Activated naive CD4-positive, alpha-beta T cell treated with anti-CD3 and anti-CD28 coated beads for 36 hours (primary cell): ENCODE measurements at regions not wholly inside any gene's neighbourhood (a gene's known extent, or its start where the extent isn't known, plus 50 kb on each side); places are given as distances from the start of the nearest gene placed in this dataset.

Source experiments
- CTCF ChIA-PET: fragments of 350-600 bp; sonication (Branson Sonifier 250); formaldehyde crosslinking; loops from one replicate; lab custom pipeline; 2021; ENCODE audit warnings: antibody characterized with exemption; lab: Charles Lee
- DNase-seq: peaks from one replicate; pipeline ENCODE4 v3.0.0-alpha.2; 2020
- H3K27ac Mint-ChIP-seq: one replicate; pipeline ENCODE4 v1.8.0; 2021; ENCODE audit warnings: mild to moderate bottlenecking, mixed read lengths
- H3K27me3 Mint-ChIP-seq: one replicate; pipeline ENCODE4 v1.8.0; 2021; ENCODE audit warnings: low read depth, mixed read lengths
- H3K36me3 Mint-ChIP-seq: one replicate; pipeline ENCODE4 v1.8.0; 2021; ENCODE audit warnings: low read depth, mixed read lengths
- H3K4me1 Mint-ChIP-seq: one replicate; pipeline ENCODE4 v1.8.0; 2021; ENCODE audit warnings: low read depth, mixed read lengths
- H3K4me3 Mint-ChIP-seq: one replicate; pipeline ENCODE4 v1.8.0; 2021; ENCODE audit warnings: mild to moderate bottlenecking, moderate library complexity, mixed read lengths
- H3K9me3 Mint-ChIP-seq: one replicate; pipeline ENCODE4 v1.8.0; 2021; ENCODE audit warnings: mixed read lengths
- intact Hi-C: fragments of 100-400 bp; cut with micrococcal nuclease; formaldehyde crosslinking; loops from one replicate; pipeline ENCODE4 v1.15.1; 2023

DNA sequence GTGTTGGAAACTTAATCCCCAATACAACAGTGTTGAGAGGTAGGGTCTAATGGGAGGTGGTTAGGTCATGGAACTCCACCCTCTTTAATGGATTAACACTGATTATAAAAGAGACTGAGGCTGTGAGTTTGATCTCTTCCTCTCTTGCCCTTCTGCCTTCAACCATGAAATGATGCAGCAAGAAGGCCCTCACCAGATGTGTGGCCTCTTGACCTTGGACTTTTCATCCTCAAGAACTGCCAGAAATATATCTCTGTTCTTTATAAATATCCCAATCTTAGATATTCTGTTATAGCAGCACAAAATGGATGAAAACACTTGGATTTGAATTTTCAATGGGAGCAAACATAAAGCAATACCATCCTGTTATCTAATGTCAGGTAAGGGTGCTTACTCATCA is 67.6 kb downstream of the NMUR2 start:
- H3K4me1 Mint-ChIP-seq, result no peaks in the 10 kb centered on the region
- intact Hi-C loops, result no loop called here
- H3K27me3 Mint-ChIP-seq, result no peaks in the 10 kb centered on the region
- DNase-seq, result no peak
- CTCF ChIA-PET, result no interaction called here
- no peaks in the 10 kb centered on the region for H3K36me3 Mint-ChIP-seq
- no peak overlapping the region for H3K27ac Mint-ChIP-seq
- H3K9me3 Mint-ChIP-seq, result no peaks in the 10 kb centered on the region
- no peak overlapping the region for H3K4me3 Mint-ChIP-seq

GRCh38 chr5:152335461-152335860 is 69.6 kb downstream of the NMUR2 start:
- Mint-ChIP-seq H3K9me3 (no peaks in the 10 kb centered on the region), H3K27me3 (no peaks in the 10 kb centered on the region), H3K4me1 (no peaks in the 10 kb centered on the region), H3K36me3 (no peaks in the 10 kb centered on the region), H3K4me3 (no peak overlapping the region), H3K27ac (no peak overlapping the region)
- intact Hi-C loops, result no loop called here
- no peak for DNase-seq
- CTCF ChIA-PET, result no interaction called here

DNA sequence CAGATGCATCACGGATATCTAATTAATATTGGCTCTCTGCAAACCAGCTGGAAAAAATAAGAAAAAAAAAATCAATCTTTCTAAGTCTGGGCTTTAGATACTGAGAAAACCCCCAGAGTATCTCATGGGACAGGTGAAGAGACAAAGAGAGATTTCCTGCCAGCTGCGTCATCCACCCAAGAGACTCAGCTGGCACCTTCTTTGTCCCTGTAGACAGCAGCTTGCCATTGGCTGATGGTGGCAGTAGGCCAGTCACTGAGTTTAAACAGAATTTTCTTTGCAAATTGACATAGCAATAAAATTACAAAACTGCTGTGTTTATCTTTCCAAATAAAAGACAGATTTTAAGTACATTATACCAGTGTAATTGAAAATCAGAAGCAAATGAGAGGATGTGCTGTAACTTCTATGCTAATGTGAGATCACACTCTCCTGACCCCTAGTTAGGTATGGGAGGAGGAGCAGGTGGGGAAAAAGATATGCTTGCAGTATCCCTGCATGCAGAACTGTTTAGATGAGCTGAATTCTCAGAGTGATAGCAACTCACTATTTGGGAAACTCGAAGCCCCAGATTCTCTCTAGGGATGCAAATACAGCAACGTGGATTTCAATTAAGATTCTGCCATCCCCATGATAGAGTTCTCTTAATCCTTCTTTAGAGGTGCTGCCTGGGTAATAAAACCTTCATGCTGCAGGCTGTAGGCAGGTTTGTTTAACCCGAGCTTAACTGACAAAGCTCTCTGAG is 72.2 kb downstream of the NMUR2 start:
- intact Hi-C loops, result no loop called here
- no peaks in the 10 kb centered on the region for H3K4me1 Mint-ChIP-seq
- no peaks in the 10 kb centered on the region for H3K9me3 Mint-ChIP-seq
- no peak for DNase-seq
- H3K36me3 Mint-ChIP-seq, result no peaks in the 10 kb centered on the region
- no peak overlapping the region for H3K4me3 Mint-ChIP-seq
- CTCF ChIA-PET, result no interaction called here
- no peak overlapping the region for H3K27ac Mint-ChIP-seq
- peaks cover 2% of the 10 kb centered on the region for H3K27me3 Mint-ChIP-seq

- CTCF ChIA-PET, result no interaction called here
- DNase-seq, result no peak
- H3K4me3 Mint-ChIP-seq, result no peak overlapping the region
- H3K9me3 Mint-ChIP-seq, result peaks cover 2% of the 10 kb centered on the region
- intact Hi-C loops, result no loop called here
- H3K27me3 Mint-ChIP-seq, result peaks cover 5% of the 10 kb centered on the region
- no peak overlapping the region for H3K27ac Mint-ChIP-seq
- no peaks in the 10 kb centered on the region for H3K4me1 Mint-ChIP-seq
- H3K36me3 Mint-ChIP-seq, result no peaks in the 10 kb centered on the region
Observed at GRCh38 chr5:152331718-152332117, 73.4 kb downstream of the NMUR2 start.

- no peak for DNase-seq
- Mint-ChIP-seq H3K9me3 (peaks cover 2% of the 10 kb centered on the region), H3K36me3 (no peaks in the 10 kb centered on the region), H3K27me3 (peaks cover 6% of the 10 kb centered on the region), H3K4me3 (no peak overlapping the region), H3K4me1 (no peaks in the 10 kb centered on the region), H3K27ac (no peak overlapping the region)
- intact Hi-C loops, result no loop called here
- CTCF ChIA-PET, result no interaction called here
Observed at GRCh38 chr5:152331006-152331405, 74.1 kb downstream of the NMUR2 start.

DNA sequence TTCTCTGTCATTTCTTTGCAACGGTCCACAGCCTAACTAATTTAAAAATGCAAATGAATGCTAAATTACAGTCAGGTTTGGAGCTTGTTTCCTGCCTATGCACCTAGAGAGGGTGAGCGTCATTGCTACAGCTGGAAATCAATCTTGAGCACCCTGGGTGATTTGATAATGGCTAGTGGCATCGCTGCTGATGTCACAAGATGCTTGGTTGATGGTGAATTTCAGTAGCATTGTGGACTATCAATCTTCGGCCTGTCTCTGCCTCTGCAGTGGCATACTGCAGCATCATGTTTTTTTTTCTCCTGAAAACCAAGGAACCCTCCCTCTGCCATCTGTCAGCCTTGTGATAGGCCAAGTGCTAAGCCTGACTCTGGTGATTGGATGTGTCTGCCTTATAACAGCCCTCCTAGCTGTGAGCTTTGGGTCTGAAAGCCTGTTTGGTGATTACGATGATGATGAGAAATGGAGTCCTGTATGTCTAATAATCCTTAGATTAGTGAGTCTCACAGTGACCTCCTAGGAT is 75.3 kb downstream of the NMUR2 start:
- DNase-seq, result no peak
- Mint-ChIP-seq H3K4me3 (no peak overlapping the region), H3K27me3 (peaks cover 6% of the 10 kb centered on the region), H3K27ac (no peak overlapping the region), H3K36me3 (no peaks in the 10 kb centered on the region), H3K9me3 (peaks cover 3% of the 10 kb centered on the region), H3K4me1 (no peaks in the 10 kb centered on the region)
- intact Hi-C loops, result no loop called here
- CTCF ChIA-PET, result interaction anchor here (0.6 kb wide), 1 partner anchor 182 kb away, joined by 4 read pairs; no protein-coding TSS in a partner anchor

DNA sequence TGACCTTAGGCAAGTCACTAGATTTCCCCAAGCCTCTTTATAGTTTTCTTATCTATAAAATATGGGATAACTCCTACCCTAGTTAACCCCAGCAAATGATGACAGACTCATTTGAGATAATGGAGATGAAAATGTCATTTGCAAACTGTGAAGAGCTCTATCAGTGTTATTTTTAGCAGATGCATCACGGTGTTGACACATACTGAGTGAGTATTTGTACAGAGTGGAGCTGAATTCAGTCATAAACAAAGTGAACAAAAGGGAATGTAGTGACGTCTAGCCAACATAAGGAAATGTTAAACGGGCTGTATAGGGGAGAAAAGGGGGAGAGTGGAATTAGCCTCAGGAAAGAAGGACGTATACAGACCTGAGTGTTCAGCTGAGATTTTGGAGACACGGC is 75.9 kb downstream of the NMUR2 start:
- intact Hi-C loops, result no loop called here
- peaks cover 6% of the 10 kb centered on the region for H3K27me3 Mint-ChIP-seq
- DNase-seq, result no peak
- no peak overlapping the region for H3K4me3 Mint-ChIP-seq
- H3K27ac Mint-ChIP-seq, result no peak overlapping the region
- H3K4me1 Mint-ChIP-seq, result no peaks in the 10 kb centered on the region
- peaks cover 5% of the 10 kb centered on the region for H3K9me3 Mint-ChIP-seq
- H3K36me3 Mint-ChIP-seq, result no peaks in the 10 kb centered on the region
- CTCF ChIA-PET, result interaction anchor here (0.6 kb wide), 1 partner anchor 182 kb away, joined by 4 read pairs; no protein-coding TSS in a partner anchor

DNA sequence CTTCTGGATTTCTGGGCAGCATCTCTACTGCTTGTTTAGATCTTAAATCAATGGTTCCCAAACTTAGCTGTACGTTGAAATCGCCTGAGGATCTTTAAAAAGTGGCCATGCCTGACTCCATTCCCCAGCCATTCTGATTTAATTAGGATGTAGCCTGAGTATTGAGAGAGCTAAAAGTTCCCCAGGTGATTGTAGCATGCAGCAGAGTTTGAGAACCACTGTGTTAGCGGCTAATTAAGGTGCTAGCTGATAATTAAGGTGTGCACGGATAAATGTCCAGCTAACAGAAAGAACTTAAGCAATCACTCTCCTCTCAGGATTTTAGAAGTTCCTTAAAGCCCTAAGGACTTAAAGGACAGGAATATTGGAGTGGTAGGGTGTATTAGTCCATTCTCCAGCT is 89.1 kb downstream of the NMUR2 start:
- Mint-ChIP-seq H3K9me3 (no peaks in the 10 kb centered on the region), H3K36me3 (no peaks in the 10 kb centered on the region), H3K27ac (no peak overlapping the region), H3K27me3 (no peaks in the 10 kb centered on the region), H3K4me3 (no peak overlapping the region), H3K4me1 (no peaks in the 10 kb centered on the region)
- intact Hi-C loops, result no loop called here
- CTCF ChIA-PET, result interaction anchor here (0.6 to 0.9 kb wide), 2 partner anchors 27 to 758 kb away, joined by 3 read pairs; no protein-coding TSS in a partner anchor
- no peak for DNase-seq

DNA sequence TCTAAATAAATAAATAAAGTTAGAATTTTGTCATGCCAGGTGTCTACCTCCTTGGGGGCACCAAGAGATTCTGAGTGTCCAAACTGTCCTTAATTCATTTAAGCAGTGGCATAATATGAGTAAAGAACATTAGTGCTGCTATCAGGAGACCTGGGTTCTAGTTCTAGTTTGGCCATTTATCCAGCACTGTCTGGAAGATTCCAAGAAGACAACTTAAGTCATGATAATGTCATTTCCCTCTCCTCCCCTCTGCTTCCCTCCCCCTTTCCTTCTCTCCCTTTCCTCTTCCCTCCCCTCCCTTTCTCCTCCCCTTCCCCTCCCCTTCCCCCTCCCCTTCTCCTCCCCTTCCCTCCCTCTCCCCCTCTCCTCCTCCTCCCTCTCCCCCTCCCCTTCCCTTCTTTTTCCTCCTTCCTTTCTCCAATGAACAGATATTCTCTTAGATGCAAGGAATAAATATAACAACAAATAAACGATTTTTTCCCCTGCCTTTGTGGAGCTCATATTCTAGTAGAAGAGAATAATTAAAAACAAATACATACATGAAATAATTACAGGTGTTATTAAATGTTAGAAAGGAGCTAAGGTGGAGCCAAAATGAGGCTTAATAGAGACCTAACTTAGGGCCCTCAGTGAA is 90.8 kb downstream of the NMUR2 start:
- DNase-seq, result no peak
- Mint-ChIP-seq H3K9me3 (no peaks in the 10 kb centered on the region), H3K36me3 (no peaks in the 10 kb centered on the region), H3K4me1 (no peaks in the 10 kb centered on the region), H3K4me3 (no peak overlapping the region), H3K27me3 (no peaks in the 10 kb centered on the region), H3K27ac (no peak overlapping the region)
- intact Hi-C loops, result no loop called here
- CTCF ChIA-PET, result no interaction called here

DNA sequence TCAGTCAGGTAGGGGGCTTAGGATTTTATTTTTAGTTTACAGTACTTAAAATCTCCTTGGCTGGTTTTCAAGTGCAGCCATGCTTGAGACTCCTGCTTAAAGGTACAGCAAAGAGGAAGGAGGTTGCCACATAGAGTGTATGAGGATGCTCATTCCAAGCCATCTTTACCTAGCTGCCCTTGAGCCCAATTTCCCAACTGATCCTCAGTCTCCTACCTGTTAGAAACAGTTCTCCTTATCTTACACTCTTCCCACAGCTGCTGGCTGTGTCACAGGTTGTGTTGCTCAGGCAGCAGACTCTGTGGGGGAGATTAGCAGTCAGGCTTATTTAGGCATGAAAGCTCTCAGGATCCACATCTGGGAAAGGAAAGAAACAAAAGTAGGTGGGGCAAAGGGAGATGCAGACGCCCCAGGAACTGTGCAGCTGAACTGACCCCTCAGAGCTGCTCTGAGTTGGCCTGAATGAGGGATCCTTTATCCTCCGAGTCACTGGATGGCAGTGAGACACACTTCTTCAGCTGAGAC is 95.1 kb downstream of the NMUR2 start:
- no peak overlapping the region for H3K4me3 Mint-ChIP-seq
- H3K27me3 Mint-ChIP-seq, result no peaks in the 10 kb centered on the region
- H3K36me3 Mint-ChIP-seq, result no peaks in the 10 kb centered on the region
- CTCF ChIA-PET, result no interaction called here
- intact Hi-C loops, result no loop called here
- H3K27ac Mint-ChIP-seq, result no peak overlapping the region
- H3K4me1 Mint-ChIP-seq, result no peaks in the 10 kb centered on the region
- no peak for DNase-seq
- H3K9me3 Mint-ChIP-seq, result no peaks in the 10 kb centered on the region

DNA sequence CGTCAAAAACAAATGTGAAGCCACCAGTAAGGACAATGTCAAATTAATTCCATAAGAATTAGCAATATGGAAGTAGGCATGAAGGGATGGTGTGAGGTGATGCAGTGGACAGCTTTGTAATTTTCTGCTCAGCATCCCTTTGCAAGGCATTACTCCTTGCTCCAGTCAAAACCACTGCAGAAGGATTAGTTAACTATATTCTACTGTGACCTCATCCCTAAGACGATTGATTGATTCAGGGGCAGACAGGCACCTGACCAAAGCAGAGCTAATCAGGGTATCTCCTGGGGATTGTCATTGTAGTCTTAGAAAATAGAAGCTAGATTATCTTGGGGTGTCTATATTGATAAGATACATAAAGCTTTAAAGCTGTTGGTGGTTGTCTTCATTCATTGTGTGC is 98.7 kb downstream of the NMUR2 start:
- H3K27me3 Mint-ChIP-seq, result no peaks in the 10 kb centered on the region
- H3K27ac Mint-ChIP-seq, result no peak overlapping the region
- intact Hi-C loops, result no loop called here
- DNase-seq, result no peak
- H3K4me1 Mint-ChIP-seq, result no peaks in the 10 kb centered on the region
- no peak overlapping the region for H3K4me3 Mint-ChIP-seq
- no peaks in the 10 kb centered on the region for H3K36me3 Mint-ChIP-seq
- CTCF ChIA-PET, result no interaction called here
- no peaks in the 10 kb centered on the region for H3K9me3 Mint-ChIP-seq

DNA sequence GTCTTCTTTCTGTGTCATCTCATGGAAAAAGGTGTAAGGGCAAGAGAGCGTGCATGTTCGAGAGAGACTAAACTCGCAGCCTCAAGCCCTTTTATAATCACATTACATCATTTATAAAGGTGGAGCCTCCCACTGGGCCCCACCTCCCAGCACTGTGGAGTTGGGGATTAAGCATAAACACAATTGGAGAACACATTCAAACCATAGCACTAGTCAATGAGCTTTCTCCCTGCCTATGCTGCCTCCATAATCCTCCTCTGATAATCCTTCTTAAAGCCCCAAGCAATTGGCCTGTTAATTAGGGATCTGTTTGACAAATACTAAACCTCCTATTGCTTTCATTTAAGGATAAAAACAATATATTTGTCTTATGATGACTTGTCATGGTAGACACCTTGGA is 99.6 kb downstream of the NMUR2 start:
- Mint-ChIP-seq H3K27ac (no peak overlapping the region), H3K9me3 (no peaks in the 10 kb centered on the region), H3K27me3 (no peaks in the 10 kb centered on the region), H3K36me3 (no peaks in the 10 kb centered on the region), H3K4me3 (no peak overlapping the region), H3K4me1 (no peaks in the 10 kb centered on the region)
- CTCF ChIA-PET, result no interaction called here
- intact Hi-C loops, result no loop called here
- DNase-seq, result no peak

DNA sequence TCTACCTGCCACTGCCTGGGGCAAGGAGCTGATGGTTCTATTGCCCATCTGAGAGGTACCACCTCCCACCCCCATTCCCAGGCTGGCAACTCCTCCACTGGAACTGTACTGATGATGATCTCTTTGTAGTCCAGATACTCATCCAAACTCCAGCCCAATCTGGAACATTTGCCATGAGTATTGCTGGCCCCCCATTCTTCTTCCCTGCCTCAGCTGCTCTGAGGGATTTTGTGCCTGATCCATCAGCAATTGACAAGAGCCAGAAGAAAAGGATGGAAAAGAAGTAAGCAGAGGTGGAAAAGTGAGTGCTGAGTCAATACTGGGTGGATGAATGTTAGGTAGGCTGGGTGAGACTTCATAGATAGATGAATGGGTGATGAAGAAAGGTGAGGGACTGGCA is 101.2 kb downstream of the NMUR2 start:
- Mint-ChIP-seq H3K4me3 (no peak overlapping the region), H3K27ac (no peak overlapping the region), H3K4me1 (no peaks in the 10 kb centered on the region), H3K27me3 (no peaks in the 10 kb centered on the region), H3K36me3 (no peaks in the 10 kb centered on the region), H3K9me3 (no peaks in the 10 kb centered on the region)
- CTCF ChIA-PET, result no interaction called here
- intact Hi-C loops, result no loop called here
- no peak for DNase-seq
